Thyroid gland (tissue), 4 donors: ENCODE measurements at regions not wholly inside any gene's neighbourhood (a gene's known extent, or its start where the extent isn't known, plus 50 kb on each side); places are given as distances from the start of the nearest gene placed in this dataset.

ENCODE experiments used
- DNase-seq, 2 donors: peaks; one replicate each; pipeline ENCODE4 v3.0.0-alpha.2; 2019
- H3K27ac ChIP-seq, 3 donors: fragments of 200-600 bp; sonication (generic); 1 replicate in 2 of 3; 2 replicates in 1 of 3; pipeline ENCODE4 v1.5.1; 2016 to 2019; ENCODE audit warnings: mild to moderate bottlenecking in 1 of 3, moderate library complexity in 1 of 3
- H3K27me3 ChIP-seq: fragments of 200-600 bp; sonication (generic); one replicate; pipeline ENCODE4 v1.5.1; 2019
- H3K36me3 ChIP-seq, 2 donors: fragments of 200-600 bp; sonication (generic); one replicate each; pipeline ENCODE4 v1.5.1; 2016 to 2019
- H3K4me1 ChIP-seq, 2 donors: fragments of 200-600 bp; sonication (generic); one replicate each; pipeline ENCODE4 v1.5.1; 2017 to 2019
- H3K4me3 ChIP-seq, 3 donors: fragments of 200-600 bp; sonication (generic); replicated peaks in 1 of 3; 1 replicate in 2 of 3; 2 replicates in 1 of 3; pipeline ENCODE4 v1.5.1; 2016; ENCODE audit warnings: mild to moderate bottlenecking in 1 of 3
- H3K9me3 ChIP-seq: fragments of 200-600 bp; sonication (generic); one replicate; pipeline ENCODE4 v1.5.1; 2017
- CTCF ChIP-seq, 6 experiments: fragments of 200-600 bp in 3 of 6; fragments of 450-650 bp in 3 of 6; sonication (generic) in 3 of 6; IDR thresholded peaks; one replicate each; pipeline ENCODE4 v1.5.1; 2016 to 2019; ENCODE audit warnings: antibody characterized with exemption in 6 of 6, mild to moderate bottlenecking in 2 of 6, inconsistent platforms in 1 of 6, moderate library complexity in 1 of 6
- POLR2A ChIP-seq, 2 donors: fragments of 450-650 bp; IDR thresholded peaks; one replicate each; pipeline ENCODE4 v1.6.1; 2017; ENCODE audit warnings: antibody characterized with exemption in 2 of 2, mild to moderate bottlenecking in 2 of 2, moderate library complexity in 1 of 2
- WGBS, 2 donors: methylation state at CpG; one replicate each; pipeline ENCODE4 v1.1.5; 2017; 5-methylcytosine and 5-hydroxymethylcytosine counted together
- intact Hi-C: fragments of 100-400 bp; cut with DNase I; formaldehyde crosslinking; loops from one replicate; pipeline ENCODE4 v1.15.1; 2023

DNA sequence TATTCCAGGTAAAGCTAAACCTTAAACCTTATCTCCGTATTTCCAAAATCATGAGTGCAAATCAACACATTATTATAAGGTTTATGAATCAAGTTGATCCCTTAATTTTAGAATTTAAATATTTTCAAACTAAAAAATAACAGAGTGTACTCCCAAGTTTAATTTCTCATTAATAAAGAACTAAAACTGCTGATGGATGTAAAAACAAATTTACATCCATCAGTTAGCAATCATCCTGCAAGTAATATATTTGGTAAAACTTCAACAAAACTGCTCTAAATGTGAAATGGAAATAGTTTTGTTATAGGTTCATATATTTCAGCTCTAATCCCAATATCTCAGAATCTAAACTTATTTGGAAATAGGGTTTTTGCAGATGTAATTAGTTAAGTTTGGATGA lies 71.3 kb upstream of the ZNF804B start:
- H3K27me3 ChIP-seq, result no peaks in the 10 kb centered on the region

DNA sequence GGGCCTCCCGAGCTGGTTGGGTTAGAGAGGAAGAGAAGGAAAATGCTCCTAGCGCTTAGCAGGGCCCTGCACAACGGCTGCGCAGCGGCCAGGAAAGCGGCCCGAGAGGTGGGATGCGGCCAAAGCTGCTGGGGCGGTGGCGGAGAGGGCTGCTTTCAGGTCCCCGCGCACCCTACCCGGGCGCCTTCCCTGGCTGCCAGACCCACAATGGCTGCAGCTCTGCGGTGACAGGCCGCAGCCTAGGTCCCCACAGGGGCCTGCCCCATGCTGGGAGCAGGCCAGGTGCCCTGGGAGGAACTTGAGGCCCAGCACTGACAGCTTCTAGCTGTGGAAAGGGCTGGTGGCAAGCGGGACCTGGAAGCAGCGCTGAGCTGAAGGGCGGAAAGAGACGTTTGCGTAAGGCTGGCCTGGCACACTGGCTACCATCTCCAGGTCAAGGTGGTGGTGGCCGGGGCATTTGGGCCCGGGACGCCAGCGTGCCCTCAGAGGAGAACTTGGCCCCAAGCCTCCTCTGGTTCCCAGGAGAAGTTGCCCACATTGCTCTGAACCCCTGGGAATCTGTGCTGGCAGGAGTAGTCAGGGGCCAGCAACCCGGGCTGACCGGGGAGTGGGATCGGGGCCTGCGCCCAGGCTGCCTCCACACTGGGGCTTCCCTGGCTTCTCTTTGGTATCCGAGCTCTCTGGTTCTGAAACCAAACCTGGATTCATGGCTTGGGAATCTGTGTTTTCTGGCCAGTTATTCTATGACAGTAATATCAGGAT lies 72.9 kb upstream of the ZNF804B start:
- Histone ChIP-seq H3K36me3 (no peaks in the 10 kb centered on the region), H3K27ac (no peak overlapping the region), H3K27me3 (no peaks in the 10 kb centered on the region), H3K4me1 (no peaks in the 10 kb centered on the region), H3K9me3 (no peaks in the 10 kb centered on the region), H3K4me3 (no peak overlapping the region)
- intact Hi-C loops, result no loop called here
- no peak for DNase-seq
- WGBS, 2 donors, result 91 to 96% methylated on average over 24 to 27 of the region's 30 CpGs
- TF ChIP-seq CTCF (IDR thresholded peaks at IDR 0.05), result no peak
- TF ChIP-seq POLR2A (IDR thresholded peaks at IDR 0.05), result no peak

More for the DNA sequence above, 71.3 kb upstream of the ZNF804B start:
- intact Hi-C loops, result no loop called here
- no peak for DNase-seq
- no peaks in the 10 kb centered on the region for H3K4me1 ChIP-seq
- WGBS, 2 donors, result 91 to 99% methylated on average over 1 of the region's 1 CpG
- no peak overlapping the region for H3K27ac ChIP-seq
- no peak for TF ChIP-seq POLR2A (IDR thresholded peaks at IDR 0.05)
- no peak for TF ChIP-seq CTCF (IDR thresholded peaks at IDR 0.05)
- H3K36me3 ChIP-seq, result no peaks in the 10 kb centered on the region
- no peak overlapping the region for H3K4me3 ChIP-seq
- no peaks in the 10 kb centered on the region for H3K9me3 ChIP-seq

DNA sequence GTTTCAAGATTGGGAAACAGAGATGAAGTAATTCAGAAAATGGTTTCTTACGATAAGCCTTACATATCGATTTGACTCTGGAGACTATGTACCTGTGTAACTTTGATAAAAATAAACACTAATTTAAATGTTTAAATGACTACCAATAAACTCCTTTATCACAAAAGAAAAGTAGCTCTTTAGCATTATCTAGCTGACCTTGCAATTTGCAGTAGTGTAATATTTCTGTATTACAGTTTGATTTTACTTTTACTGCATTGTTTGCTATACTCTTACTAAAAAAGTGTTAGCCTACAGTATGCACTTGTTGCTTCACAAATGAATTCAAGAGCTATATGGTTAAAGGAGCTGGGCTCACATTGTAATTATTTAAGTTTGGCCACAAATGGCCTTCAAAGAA lies 77.8 kb upstream of the ZNF804B start:
- Histone ChIP-seq H3K4me1 (no peaks in the 10 kb centered on the region), H3K4me3 (no peak overlapping the region), H3K27ac (no peak overlapping the region), H3K27me3 (no peaks in the 10 kb centered on the region), H3K36me3 (no peaks in the 10 kb centered on the region), H3K9me3 (no peaks in the 10 kb centered on the region)
- TF ChIP-seq CTCF (IDR thresholded peaks at IDR 0.05) (no peak), POLR2A (IDR thresholded peaks at IDR 0.05) (no peak)
- intact Hi-C loops, result no loop called here
- 96 to 98% methylated on average over 2 of the region's 2 CpGs for WGBS, 2 donors
- DNase-seq, result no peak

GRCh38 chr7:88670536-88670935 lies 89.0 kb upstream of the ZNF804B start:
- TF ChIP-seq POLR2A (IDR thresholded peaks at IDR 0.05) (no peak), CTCF (IDR thresholded peaks at IDR 0.05) (no peak)
- no peak overlapping the region for H3K4me3 ChIP-seq
- intact Hi-C loops, result no loop called here
- H3K9me3 ChIP-seq, result no peaks in the 10 kb centered on the region
- no peaks in the 10 kb centered on the region for H3K27me3 ChIP-seq
- H3K27ac ChIP-seq, result no peak overlapping the region
- no peaks in the 10 kb centered on the region for H3K4me1 ChIP-seq
- no peaks in the 10 kb centered on the region for H3K36me3 ChIP-seq
- no peak for DNase-seq

- Histone ChIP-seq H3K36me3 (no peaks in the 10 kb centered on the region), H3K4me3 (no peak overlapping the region), H3K27me3 (no peaks in the 10 kb centered on the region), H3K9me3 (no peaks in the 10 kb centered on the region), H3K27ac (no peak overlapping the region), H3K4me1 (peaks cover 0 to under 1% of the 10 kb centered on the region in 2 donors)
- DNase-seq, result no peak
- intact Hi-C loops, result no loop called here
- TF ChIP-seq POLR2A (IDR thresholded peaks at IDR 0.05) (no peak), CTCF (IDR thresholded peaks at IDR 0.05) (no peak)
- WGBS, 2 donors, result 92 to 95% methylated on average over 3 of the region's 3 CpGs
These were observed 89.6 kb upstream of the ZNF804B start for GRCh38 chr7:88669913-88670312.
